GM23338 (cell line): ENCODE measurements at regions not wholly inside any gene's neighbourhood (a gene's known extent, or its start where the extent isn't known, plus 50 kb on each side); places are given as distances from the start of the nearest gene placed in this dataset.

ENCODE experiments used
- ATAC-seq: fragments of 200-7000 bp; cut with Tn5 transposase; 3 replicates; pipeline ENCODE4 v1.9.1; 2020
- DNase-seq: peaks from one replicate; pipeline ENCODE4 v3.0.0-alpha.2; 2015; ENCODE audit warnings: low spot score
- H2AFZ ChIP-seq: fragments of 200-600 bp; sonication (generic); 2 replicates; pipeline ENCODE4 v1.8.0; 2016; ENCODE audit warnings: antibody characterized with exemption, mild to moderate bottlenecking, moderate library complexity
- H3F3A ChIP-seq: fragments of 200-600 bp; sonication (generic); replicated peaks from 2 replicates; pipeline ENCODE4 v1.8.0; 2017; ENCODE audit warnings: antibody characterized with exemption, mixed run types, low read depth
- H3K27ac ChIP-seq: fragments of 200-600 bp; sonication (generic); 2 replicates; pipeline ENCODE4 v1.6.1; 2016; ENCODE audit warnings: low read depth
- H3K27me3 ChIP-seq: fragments of 200-600 bp; sonication (generic); 2 replicates; pipeline ENCODE4 v1.8.0; 2016; ENCODE audit warnings: mild to moderate bottlenecking, mixed run types, moderate library complexity; ENCODE audit not compliant: insufficient read depth
- H3K36me3 ChIP-seq: fragments of 200-600 bp; sonication (generic); 2 replicates; pipeline ENCODE4 v1.8.0; 2016; ENCODE audit warnings: mild to moderate bottlenecking; ENCODE audit not compliant: insufficient read depth
- H3K4me1 ChIP-seq: fragments of 200-600 bp; sonication (generic); 2 replicates; pipeline ENCODE4 v1.8.0; 2016; ENCODE audit warnings: mild to moderate bottlenecking, moderate library complexity; ENCODE audit not compliant: insufficient read depth
- H3K4me2 ChIP-seq: fragments of 200-600 bp; sonication (generic); 2 replicates; pipeline ENCODE4 v1.7.1; 2017; ENCODE audit warnings: mixed run types
- H3K4me3 ChIP-seq: fragments of 200-600 bp; sonication (generic); 2 replicates; pipeline ENCODE4 v1.6.1; 2016; ENCODE audit warnings: mixed run types
- H3K79me2 ChIP-seq: fragments of 200-600 bp; sonication (generic); replicated peaks from 2 replicates; pipeline ENCODE4 v1.8.0; 2017; ENCODE audit warnings: mild to moderate bottlenecking; ENCODE audit not compliant: insufficient read depth
- H3K9me2 ChIP-seq: fragments of 200-600 bp; sonication (generic); 2 replicates; pipeline ENCODE4 v1.8.0; 2017; ENCODE audit not compliant: insufficient read depth
- H4K20me1 ChIP-seq: fragments of 200-600 bp; sonication (generic); replicated peaks from 2 replicates; pipeline ENCODE4 v1.8.0; 2017; ENCODE audit warnings: mild to moderate bottlenecking; ENCODE audit not compliant: insufficient read depth
- H3K27ac Mint-ChIP-seq: 2 replicates; pipeline ENCODE4 v1.8.0; 2020; ENCODE audit warnings: inconsistent platforms, mild to moderate bottlenecking, moderate library complexity, mixed read lengths
- H3K27me3 Mint-ChIP-seq: 3 replicates; pipeline ENCODE4 v1.8.0; 2022; ENCODE audit warnings: low read depth, mild to moderate bottlenecking, moderate library complexity, mixed read lengths, inconsistent platforms; ENCODE audit not compliant: insufficient read depth, poor library complexity
- H3K36me3 Mint-ChIP-seq: 3 replicates; pipeline ENCODE4 v1.8.0; 2021; ENCODE audit warnings: low read depth, mild to moderate bottlenecking, inconsistent platforms, moderate library complexity, mixed read lengths
- H3K4me1 Mint-ChIP-seq: 3 replicates; pipeline ENCODE4 v1.8.0; 2020; ENCODE audit warnings: mild to moderate bottlenecking, inconsistent platforms, mixed read lengths
- H3K4me3 Mint-ChIP-seq: 3 replicates; pipeline ENCODE4 v1.8.0; 2021; ENCODE audit warnings: moderate library complexity, mild to moderate bottlenecking, inconsistent platforms, mixed read lengths
- H3K9me3 Mint-ChIP-seq: 3 replicates; pipeline ENCODE4 v1.8.0; 2020; ENCODE audit warnings: moderate library complexity, mild to moderate bottlenecking, inconsistent platforms, mixed read lengths
- CREB1 ChIP-seq: fragments of 250-450 bp; sonication (Bioruptor Pico); IDR thresholded peaks from 2 replicates; pipeline ENCODE4 v1.5.0; 2020; ENCODE audit warnings: low read depth, mild to moderate bottlenecking, moderate library complexity
- EZH2 ChIP-seq: fragments of 200-600 bp; sonication (generic); IDR thresholded peaks from one replicate; pipeline ENCODE4 v1.8.0; 2017; ENCODE audit warnings: antibody characterized with exemption, mild to moderate bottlenecking, low read depth; ENCODE audit not compliant: unreplicated experiment
- EZH2phosphoT487 ChIP-seq: fragments of 200-600 bp; sonication (generic); IDR thresholded peaks from one replicate; pipeline ENCODE4 v1.8.1; 2018; ENCODE audit warnings: antibody characterized with exemption; ENCODE audit not compliant: unreplicated experiment
- JUNB ChIP-seq: IDR thresholded peaks from one replicate; pipeline ENCODE4 v1.6.1; 2016; ENCODE audit warnings: antibody characterized with exemption; ENCODE audit not compliant: unreplicated experiment
- NANOG ChIP-seq: IDR thresholded peaks from 2 replicates; pipeline ENCODE4 v1.6.1; 2016; ENCODE audit warnings: antibody characterized with exemption, borderline replicate concordance
- POLR2AphosphoS5 ChIP-seq: IDR thresholded peaks from 2 replicates; pipeline ENCODE4 v1.6.1; 2016; ENCODE audit warnings: antibody characterized with exemption, low read depth
- STAT1 ChIP-seq: IDR thresholded peaks from one replicate; pipeline ENCODE4 v1.6.1; 2016; ENCODE audit warnings: antibody characterized with exemption; ENCODE audit not compliant: unreplicated experiment
- ZNF114 ChIP-seq: fragments of 250-450 bp; sonication (Bioruptor Pico); IDR thresholded peaks from 2 replicates; pipeline ENCODE4 v1.5.0; 2020; ENCODE audit warnings: mild to moderate bottlenecking, moderate library complexity
- ZNF331 ChIP-seq: fragments of 250-450 bp; sonication (Bioruptor Pico); IDR thresholded peaks from 2 replicates; pipeline ENCODE4 v1.5.0; 2020; ENCODE audit warnings: low read depth, mild to moderate bottlenecking, moderate library complexity
- TF ChIP-seq, protein P1 (sequence below): IDR thresholded peaks from one replicate; pipeline ENCODE4 v1.6.1; 2018; ENCODE audit warnings: antibody characterized with exemption; ENCODE audit not compliant: unreplicated experiment
- TF ChIP-seq, protein P2 (sequence below), 2 experiments: fragments of 200-600 bp in 1 of 2; sonication (generic) in 1 of 2; conservative IDR thresholded peaks; 2 replicates each; pipeline versions ENCODE4 v1.5.1 to v1.6.1; 2016 to 2017; ENCODE audit warnings: antibody characterized with exemption in 2 of 2, low read depth in 2 of 2, mild to moderate bottlenecking in 2 of 2, moderate library complexity in 1 of 2
- TF ChIP-seq, protein P3 (sequence below): fragments of 250-450 bp; sonication (Bioruptor Pico); IDR thresholded peaks from 2 replicates; pipeline ENCODE4 v1.5.0; 2020; ENCODE audit warnings: mild to moderate bottlenecking, moderate library complexity
- TF ChIP-seq, protein P4 (sequence below): IDR thresholded peaks from 2 replicates; pipeline ENCODE4 v1.6.1; 2016; ENCODE audit warnings: antibody characterized with exemption

DNA sequence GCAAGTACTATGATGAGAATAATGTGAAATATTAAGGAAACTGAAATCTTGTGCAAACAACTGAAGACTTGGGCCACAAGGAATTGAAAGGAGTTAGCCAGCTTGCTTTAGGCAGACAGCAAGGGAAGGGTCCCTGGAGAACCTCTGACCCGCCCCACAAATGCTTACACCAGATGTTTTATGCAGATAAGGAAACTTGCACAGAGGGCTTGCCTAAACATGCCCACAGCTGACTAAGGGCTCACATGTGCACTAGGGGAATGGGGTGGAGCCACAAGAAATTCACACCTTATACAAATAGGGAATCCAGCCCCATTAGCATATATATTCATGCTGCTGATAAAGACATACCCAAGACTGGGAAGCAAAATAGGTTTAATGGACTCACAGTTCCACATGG, 86.1 kb upstream of the CYYR1 start:
- DNase-seq, result no peak
- Mint-ChIP-seq H3K9me3 (peaks cover 52% of the 10 kb centered on the region), H3K4me1 (no peaks in the 10 kb centered on the region), H3K27me3 (no peaks in the 10 kb centered on the region), H3K36me3 (peaks cover 23% of the 10 kb centered on the region; the same call in 2 of the 3 replicates), H3K27ac (no peak overlapping the region), H3K4me3 (no peak overlapping the region)
- ATAC-seq, result no peak
- no peak overlapping the region for H3K4me3 ChIP-seq
- no peak overlapping the region for H3K27ac ChIP-seq
- no peaks in the 10 kb centered on the region for H4K20me1 ChIP-seq
- H3K36me3 ChIP-seq, result peaks cover 11% of the 10 kb centered on the region; the same call in 1 of the 2 replicates
- no peaks in the 10 kb centered on the region for H3K79me2 ChIP-seq
- H3K4me2 ChIP-seq, result no peak overlapping the region
- no peaks in the 10 kb centered on the region for H3F3A ChIP-seq
- 0 out of 2 replicates have a peak, but pooled peaks cover 11% of the 10 kb centered on the region for H3K9me2 ChIP-seq
- H3K4me1 ChIP-seq, result no peaks in the 10 kb centered on the region
- H2AFZ ChIP-seq, result no peak overlapping the region
- TF ChIP-seq, protein P1, sequence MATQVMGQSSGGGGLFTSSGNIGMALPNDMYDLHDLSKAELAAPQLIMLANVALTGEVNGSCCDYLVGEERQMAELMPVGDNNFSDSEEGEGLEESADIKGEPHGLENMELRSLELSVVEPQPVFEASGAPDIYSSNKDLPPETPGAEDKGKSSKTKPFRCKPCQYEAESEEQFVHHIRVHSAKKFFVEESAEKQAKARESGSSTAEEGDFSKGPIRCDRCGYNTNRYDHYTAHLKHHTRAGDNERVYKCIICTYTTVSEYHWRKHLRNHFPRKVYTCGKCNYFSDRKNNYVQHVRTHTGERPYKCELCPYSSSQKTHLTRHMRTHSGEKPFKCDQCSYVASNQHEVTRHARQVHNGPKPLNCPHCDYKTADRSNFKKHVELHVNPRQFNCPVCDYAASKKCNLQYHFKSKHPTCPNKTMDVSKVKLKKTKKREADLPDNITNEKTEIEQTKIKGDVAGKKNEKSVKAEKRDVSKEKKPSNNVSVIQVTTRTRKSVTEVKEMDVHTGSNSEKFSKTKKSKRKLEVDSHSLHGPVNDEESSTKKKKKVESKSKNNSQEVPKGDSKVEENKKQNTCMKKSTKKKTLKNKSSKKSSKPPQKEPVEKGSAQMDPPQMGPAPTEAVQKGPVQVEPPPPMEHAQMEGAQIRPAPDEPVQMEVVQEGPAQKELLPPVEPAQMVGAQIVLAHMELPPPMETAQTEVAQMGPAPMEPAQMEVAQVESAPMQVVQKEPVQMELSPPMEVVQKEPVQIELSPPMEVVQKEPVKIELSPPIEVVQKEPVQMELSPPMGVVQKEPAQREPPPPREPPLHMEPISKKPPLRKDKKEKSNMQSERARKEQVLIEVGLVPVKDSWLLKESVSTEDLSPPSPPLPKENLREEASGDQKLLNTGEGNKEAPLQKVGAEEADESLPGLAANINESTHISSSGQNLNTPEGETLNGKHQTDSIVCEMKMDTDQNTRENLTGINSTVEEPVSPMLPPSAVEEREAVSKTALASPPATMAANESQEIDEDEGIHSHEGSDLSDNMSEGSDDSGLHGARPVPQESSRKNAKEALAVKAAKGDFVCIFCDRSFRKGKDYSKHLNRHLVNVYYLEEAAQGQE, result no peak
- TF ChIP-seq, protein P2, sequence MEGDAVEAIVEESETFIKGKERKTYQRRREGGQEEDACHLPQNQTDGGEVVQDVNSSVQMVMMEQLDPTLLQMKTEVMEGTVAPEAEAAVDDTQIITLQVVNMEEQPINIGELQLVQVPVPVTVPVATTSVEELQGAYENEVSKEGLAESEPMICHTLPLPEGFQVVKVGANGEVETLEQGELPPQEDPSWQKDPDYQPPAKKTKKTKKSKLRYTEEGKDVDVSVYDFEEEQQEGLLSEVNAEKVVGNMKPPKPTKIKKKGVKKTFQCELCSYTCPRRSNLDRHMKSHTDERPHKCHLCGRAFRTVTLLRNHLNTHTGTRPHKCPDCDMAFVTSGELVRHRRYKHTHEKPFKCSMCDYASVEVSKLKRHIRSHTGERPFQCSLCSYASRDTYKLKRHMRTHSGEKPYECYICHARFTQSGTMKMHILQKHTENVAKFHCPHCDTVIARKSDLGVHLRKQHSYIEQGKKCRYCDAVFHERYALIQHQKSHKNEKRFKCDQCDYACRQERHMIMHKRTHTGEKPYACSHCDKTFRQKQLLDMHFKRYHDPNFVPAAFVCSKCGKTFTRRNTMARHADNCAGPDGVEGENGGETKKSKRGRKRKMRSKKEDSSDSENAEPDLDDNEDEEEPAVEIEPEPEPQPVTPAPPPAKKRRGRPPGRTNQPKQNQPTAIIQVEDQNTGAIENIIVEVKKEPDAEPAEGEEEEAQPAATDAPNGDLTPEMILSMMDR (conservative IDR thresholded peaks at IDR 0.05; ENCODE audit: low read depth in 2 of 2), result no peak
- no peak for TF ChIP-seq POLR2AphosphoS5
- no peak for TF ChIP-seq EZH2
- no peak for TF ChIP-seq JUNB
- no peak for TF ChIP-seq STAT1
- no peak for TF ChIP-seq EZH2phosphoT487
- TF ChIP-seq ZNF331, result no peak
- no peak for TF ChIP-seq NANOG
- TF ChIP-seq CREB1, result no peak
- TF ChIP-seq, protein P3, sequence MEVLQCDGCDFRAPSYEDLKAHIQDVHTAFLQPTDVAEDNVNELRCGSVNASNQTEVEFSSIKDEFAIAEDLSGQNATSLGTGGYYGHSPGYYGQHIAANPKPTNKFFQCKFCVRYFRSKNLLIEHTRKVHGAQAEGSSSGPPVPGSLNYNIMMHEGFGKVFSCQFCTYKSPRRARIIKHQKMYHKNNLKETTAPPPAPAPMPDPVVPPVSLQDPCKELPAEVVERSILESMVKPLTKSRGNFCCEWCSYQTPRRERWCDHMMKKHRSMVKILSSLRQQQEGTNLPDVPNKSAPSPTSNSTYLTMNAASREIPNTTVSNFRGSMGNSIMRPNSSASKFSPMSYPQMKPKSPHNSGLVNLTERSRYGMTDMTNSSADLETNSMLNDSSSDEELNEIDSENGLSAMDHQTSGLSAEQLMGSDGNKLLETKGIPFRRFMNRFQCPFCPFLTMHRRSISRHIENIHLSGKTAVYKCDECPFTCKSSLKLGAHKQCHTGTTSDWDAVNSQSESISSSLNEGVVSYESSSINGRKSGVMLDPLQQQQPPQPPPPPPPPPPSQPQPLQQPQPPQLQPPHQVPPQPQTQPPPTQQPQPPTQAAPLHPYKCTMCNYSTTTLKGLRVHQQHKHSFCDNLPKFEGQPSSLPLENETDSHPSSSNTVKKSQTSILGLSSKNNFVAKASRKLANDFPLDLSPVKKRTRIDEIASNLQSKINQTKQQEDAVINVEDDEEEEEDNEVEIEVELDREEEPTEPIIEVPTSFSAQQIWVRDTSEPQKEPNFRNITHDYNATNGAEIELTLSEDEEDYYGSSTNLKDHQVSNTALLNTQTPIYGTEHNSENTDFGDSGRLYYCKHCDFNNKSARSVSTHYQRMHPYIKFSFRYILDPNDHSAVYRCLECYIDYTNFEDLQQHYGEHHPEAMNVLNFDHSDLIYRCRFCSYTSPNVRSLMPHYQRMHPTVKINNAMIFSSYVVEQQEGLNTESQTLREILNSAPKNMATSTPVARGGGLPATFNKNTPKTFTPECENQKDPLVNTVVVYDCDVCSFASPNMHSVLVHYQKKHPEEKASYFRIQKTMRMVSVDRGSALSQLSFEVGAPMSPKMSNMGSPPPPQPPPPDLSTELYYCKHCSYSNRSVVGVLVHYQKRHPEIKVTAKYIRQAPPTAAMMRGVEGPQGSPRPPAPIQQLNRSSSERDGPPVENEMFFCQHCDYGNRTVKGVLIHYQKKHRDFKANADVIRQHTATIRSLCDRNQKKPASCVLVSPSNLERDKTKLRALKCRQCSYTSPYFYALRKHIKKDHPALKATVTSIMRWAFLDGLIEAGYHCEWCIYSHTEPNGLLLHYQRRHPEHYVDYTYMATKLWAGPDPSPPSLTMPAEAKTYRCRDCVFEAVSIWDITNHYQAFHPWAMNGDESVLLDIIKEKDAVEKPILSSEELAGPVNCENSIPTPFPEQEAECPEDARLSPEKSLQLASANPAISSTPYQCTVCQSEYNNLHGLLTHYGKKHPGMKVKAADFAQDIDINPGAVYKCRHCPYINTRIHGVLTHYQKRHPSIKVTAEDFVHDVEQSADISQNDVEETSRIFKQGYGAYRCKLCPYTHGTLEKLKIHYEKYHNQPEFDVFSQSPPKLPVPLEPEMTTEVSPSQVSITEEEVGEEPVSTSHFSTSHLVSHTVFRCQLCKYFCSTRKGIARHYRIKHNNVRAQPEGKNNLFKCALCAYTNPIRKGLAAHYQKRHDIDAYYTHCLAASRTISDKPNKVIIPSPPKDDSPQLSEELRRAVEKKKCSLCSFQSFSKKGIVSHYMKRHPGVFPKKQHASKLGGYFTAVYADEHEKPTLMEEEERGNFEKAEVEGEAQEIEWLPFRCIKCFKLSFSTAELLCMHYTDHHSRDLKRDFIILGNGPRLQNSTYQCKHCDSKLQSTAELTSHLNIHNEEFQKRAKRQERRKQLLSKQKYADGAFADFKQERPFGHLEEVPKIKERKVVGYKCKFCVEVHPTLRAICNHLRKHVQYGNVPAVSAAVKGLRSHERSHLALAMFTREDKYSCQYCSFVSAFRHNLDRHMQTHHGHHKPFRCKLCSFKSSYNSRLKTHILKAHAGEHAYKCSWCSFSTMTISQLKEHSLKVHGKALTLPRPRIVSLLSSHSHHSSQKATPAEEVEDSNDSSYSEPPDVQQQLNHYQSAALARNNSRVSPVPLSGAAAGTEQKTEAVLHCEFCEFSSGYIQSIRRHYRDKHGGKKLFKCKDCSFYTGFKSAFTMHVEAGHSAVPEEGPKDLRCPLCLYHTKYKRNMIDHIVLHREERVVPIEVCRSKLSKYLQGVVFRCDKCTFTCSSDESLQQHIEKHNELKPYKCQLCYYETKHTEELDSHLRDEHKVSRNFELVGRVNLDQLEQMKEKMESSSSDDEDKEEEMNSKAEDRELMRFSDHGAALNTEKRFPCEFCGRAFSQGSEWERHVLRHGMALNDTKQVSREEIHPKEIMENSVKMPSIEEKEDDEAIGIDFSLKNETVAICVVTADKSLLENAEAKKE (CRISPR knock-in tag), result no peak
- TF ChIP-seq ZNF114 (CRISPR knock-in tag), result no peak
- TF ChIP-seq, protein P4, sequence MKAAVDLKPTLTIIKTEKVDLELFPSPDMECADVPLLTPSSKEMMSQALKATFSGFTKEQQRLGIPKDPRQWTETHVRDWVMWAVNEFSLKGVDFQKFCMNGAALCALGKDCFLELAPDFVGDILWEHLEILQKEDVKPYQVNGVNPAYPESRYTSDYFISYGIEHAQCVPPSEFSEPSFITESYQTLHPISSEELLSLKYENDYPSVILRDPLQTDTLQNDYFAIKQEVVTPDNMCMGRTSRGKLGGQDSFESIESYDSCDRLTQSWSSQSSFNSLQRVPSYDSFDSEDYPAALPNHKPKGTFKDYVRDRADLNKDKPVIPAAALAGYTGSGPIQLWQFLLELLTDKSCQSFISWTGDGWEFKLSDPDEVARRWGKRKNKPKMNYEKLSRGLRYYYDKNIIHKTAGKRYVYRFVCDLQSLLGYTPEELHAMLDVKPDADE, result no peak
- H3K27me3 ChIP-seq, result no peaks in the 10 kb centered on the region
